SK-N-SH treated with all-trans-retinoic acid at 6 μM for 48 hours (cell line): ENCODE measurements at regions not wholly inside any gene's neighbourhood (a gene's known extent, or its start where the extent isn't known, plus 50 kb on each side); places are given as distances from the start of the nearest gene placed in this dataset.

Experiments used
- ATAC-seq: fragments of 200-7000 bp; cut with Tn5 transposase; 3 replicates; pipeline ENCODE4 v1.9.1; 2020; ENCODE audit warnings: mild to moderate bottlenecking, moderate library complexity
- ARNTL ChIP-seq: fragments of 450-650 bp; formaldehyde crosslinking; IDR thresholded peaks from 2 replicates; pipeline ENCODE4 v1.5.0; 2020; ENCODE audit warnings: low read depth, mild to moderate bottlenecking, moderate library complexity, borderline replicate concordance
- BACH2 ChIP-seq: fragments of 250-450 bp; sonication (Bioruptor Pico); IDR thresholded peaks from 2 replicates; pipeline ENCODE4 v1.9.0; 2021; ENCODE audit warnings: mild to moderate bottlenecking, borderline replicate concordance
- CREB5 ChIP-seq: fragments of 250-450 bp; sonication (Bioruptor Pico); IDR thresholded peaks from 2 replicates; pipeline ENCODE4 v1.5.1; 2020; ENCODE audit warnings: low read depth, mild to moderate bottlenecking, moderate library complexity
- CSDC2 ChIP-seq: fragments of 250-450 bp; sonication (Bioruptor Pico); IDR thresholded peaks from 2 replicates; pipeline ENCODE4 v1.5.0; 2020; ENCODE audit warnings: mild to moderate bottlenecking, moderate library complexity
- ESRRG ChIP-seq: fragments of 250-450 bp; sonication (Bioruptor Pico); IDR thresholded peaks from 2 replicates; pipeline ENCODE4 v1.6.1; 2021; ENCODE audit warnings: mild to moderate bottlenecking
- GLIS3 ChIP-seq: fragments of 250-450 bp; sonication (Bioruptor Pico); IDR thresholded peaks from 2 replicates; pipeline ENCODE4 v1.5.0; 2020; ENCODE audit warnings: mild to moderate bottlenecking, moderate library complexity
- ISL1 ChIP-seq: fragments of 250-450 bp; sonication (Bioruptor Pico); IDR thresholded peaks from 2 replicates; pipeline ENCODE4 v2.1.2; 2022; ENCODE audit warnings: mild to moderate bottlenecking, moderate library complexity
- OSR1 ChIP-seq: fragments of 250-450 bp; sonication (Bioruptor Pico); IDR thresholded peaks from 2 replicates; pipeline ENCODE4 v1.8.0; 2022; ENCODE audit warnings: moderate library complexity, mild to moderate bottlenecking, inconsistent platforms
- POU6F1 ChIP-seq: fragments of 250-450 bp; sonication (Bioruptor Pico); IDR thresholded peaks from 2 replicates; pipeline ENCODE4 v1.8.0; 2021; ENCODE audit warnings: low read depth, mild to moderate bottlenecking, moderate library complexity, borderline replicate concordance
- PPARA ChIP-seq: fragments of 250-450 bp; sonication (Bioruptor Pico); IDR thresholded peaks from 2 replicates; pipeline ENCODE4 v1.5.0; 2020; ENCODE audit warnings: mild to moderate bottlenecking, borderline replicate concordance
- RARB ChIP-seq: fragments of 250-450 bp; sonication (Bioruptor Pico); IDR thresholded peaks from 2 replicates; pipeline ENCODE4 v1.8.0; 2021; ENCODE audit warnings: mild to moderate bottlenecking, moderate library complexity
- SNAI2 ChIP-seq: fragments of 250-450 bp; sonication (Bioruptor Pico); IDR thresholded peaks from 2 replicates; pipeline ENCODE4 v1.5.0; 2020; ENCODE audit warnings: mild to moderate bottlenecking, moderate library complexity
- TCF4 ChIP-seq: fragments of 250-450 bp; sonication (Bioruptor Pico); IDR thresholded peaks from 2 replicates; pipeline ENCODE4 v1.8.0; 2021; ENCODE audit warnings: mild to moderate bottlenecking, moderate library complexity, borderline replicate concordance
- TOX ChIP-seq: fragments of 250-450 bp; sonication (Bioruptor Pico); IDR thresholded peaks from 2 replicates; pipeline ENCODE4 v1.8.0; 2021; ENCODE audit warnings: mild to moderate bottlenecking, moderate library complexity, borderline replicate concordance
- TSHZ2 ChIP-seq: fragments of 250-450 bp; sonication (Bioruptor Pico); IDR thresholded peaks from 2 replicates; pipeline ENCODE4 v1.5.0; 2020; ENCODE audit warnings: mild to moderate bottlenecking, moderate library complexity
- ZC3H10 ChIP-seq: fragments of 250-450 bp; sonication (Bioruptor Pico); IDR thresholded peaks from 2 replicates; pipeline ENCODE4 v1.5.1; 2021; ENCODE audit warnings: mild to moderate bottlenecking, moderate library complexity
- ZFP3 ChIP-seq: fragments of 250-450 bp; sonication (Bioruptor Pico); IDR thresholded peaks from 2 replicates; pipeline ENCODE4 v1.5.0; 2020; ENCODE audit warnings: mild to moderate bottlenecking, moderate library complexity
- ZFP30 ChIP-seq: fragments of 450-650 bp; formaldehyde crosslinking; IDR thresholded peaks from 2 replicates; pipeline ENCODE4 v1.5.0; 2022; ENCODE audit warnings: mild to moderate bottlenecking, moderate library complexity
- ZNF565 ChIP-seq: fragments of 450-650 bp; formaldehyde crosslinking; conservative IDR thresholded peaks from 2 replicates; pipeline ENCODE4 v1.5.0; 2020; ENCODE audit warnings: low read depth, mild to moderate bottlenecking, moderate library complexity
- ZNF70 ChIP-seq: fragments of 450-650 bp; formaldehyde crosslinking; IDR thresholded peaks from 2 replicates; pipeline ENCODE4 v1.5.0; 2020; ENCODE audit warnings: mild to moderate bottlenecking, moderate library complexity
- ZNF8 ChIP-seq: fragments of 450-650 bp; formaldehyde crosslinking; IDR thresholded peaks from 2 replicates; pipeline ENCODE4 v1.5.0; 2020; ENCODE audit warnings: mild to moderate bottlenecking, moderate library complexity
- TF ChIP-seq, protein P1 (sequence below): fragments of 250-450 bp; sonication (Bioruptor Pico); IDR thresholded peaks from 2 replicates; pipeline ENCODE4 v1.5.1; 2021; ENCODE audit warnings: mild to moderate bottlenecking, moderate library complexity

- TF ChIP-seq SNAI2 (CRISPR knock-in tag) (no peak), ARNTL (no peak), TSHZ2 (CRISPR knock-in tag) (no peak), TOX (CRISPR knock-in tag) (no peak), GLIS3 (CRISPR knock-in tag) (no peak)
- TF ChIP-seq, all 23 proteins: peak for 0
- ATAC-seq: no peak
Observed at GRCh38 chr5:75964008-75964407, 119.2 kb upstream of the SV2C start.

DNA sequence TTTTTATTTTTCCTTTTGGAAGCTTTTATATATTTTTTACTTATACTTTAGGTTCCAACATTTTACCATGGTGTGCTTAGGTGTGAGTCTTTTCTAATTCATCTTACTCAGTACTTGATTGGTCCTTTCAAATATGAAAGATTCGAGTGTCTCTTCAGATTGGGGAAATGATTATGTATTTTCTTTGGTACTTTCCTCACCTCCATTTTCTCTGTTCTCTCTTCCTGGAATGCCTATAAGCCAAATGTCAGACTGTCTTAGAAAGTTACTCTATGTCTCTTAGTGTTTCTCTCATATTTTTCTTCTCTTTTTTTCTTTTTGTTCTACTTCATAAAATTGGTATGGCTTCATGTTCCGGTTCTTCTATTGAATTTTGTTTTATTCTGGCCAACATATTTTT, 119.6 kb upstream of the SV2C start:
- no peak for TF ChIP-seq GLIS3 (CRISPR knock-in tag)
- no peak for TF ChIP-seq POU6F1
- no peak for TF ChIP-seq SNAI2 (CRISPR knock-in tag)
- no peak for TF ChIP-seq PPARA (CRISPR knock-in tag)
- TF ChIP-seq ZNF8: no peak
- no peak for TF ChIP-seq ESRRG (CRISPR knock-in tag)
- TF ChIP-seq ZFP30: no peak
- TF ChIP-seq, protein P1, sequence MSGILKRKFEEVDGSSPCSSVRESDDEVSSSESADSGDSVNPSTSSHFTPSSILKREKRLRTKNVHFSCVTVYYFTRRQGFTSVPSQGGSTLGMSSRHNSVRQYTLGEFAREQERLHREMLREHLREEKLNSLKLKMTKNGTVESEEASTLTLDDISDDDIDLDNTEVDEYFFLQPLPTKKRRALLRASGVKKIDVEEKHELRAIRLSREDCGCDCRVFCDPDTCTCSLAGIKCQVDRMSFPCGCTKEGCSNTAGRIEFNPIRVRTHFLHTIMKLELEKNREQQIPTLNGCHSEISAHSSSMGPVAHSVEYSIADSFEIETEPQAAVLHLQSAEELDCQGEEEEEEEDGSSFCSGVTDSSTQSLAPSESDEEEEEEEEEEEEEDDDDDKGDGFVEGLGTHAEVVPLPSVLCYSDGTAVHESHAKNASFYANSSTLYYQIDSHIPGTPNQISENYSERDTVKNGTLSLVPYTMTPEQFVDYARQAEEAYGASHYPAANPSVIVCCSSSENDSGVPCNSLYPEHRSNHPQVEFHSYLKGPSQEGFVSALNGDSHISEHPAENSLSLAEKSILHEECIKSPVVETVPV: no peak
- no peak for TF ChIP-seq TCF4
- TF ChIP-seq CREB5 (CRISPR knock-in tag): no peak
- TF ChIP-seq OSR1 (CRISPR knock-in tag): no peak
- no peak for TF ChIP-seq ZNF70 (CRISPR knock-in tag)
- no peak for TF ChIP-seq ISL1 (CRISPR knock-in tag)
- TF ChIP-seq ZFP3 (CRISPR knock-in tag): no peak
- TF ChIP-seq BACH2: no peak
- TF ChIP-seq ZNF565: no peak
- no peak for TF ChIP-seq ZC3H10 (CRISPR knock-in tag)
- no peak for TF ChIP-seq TOX (CRISPR knock-in tag)
- ATAC-seq: no peak

DNA sequence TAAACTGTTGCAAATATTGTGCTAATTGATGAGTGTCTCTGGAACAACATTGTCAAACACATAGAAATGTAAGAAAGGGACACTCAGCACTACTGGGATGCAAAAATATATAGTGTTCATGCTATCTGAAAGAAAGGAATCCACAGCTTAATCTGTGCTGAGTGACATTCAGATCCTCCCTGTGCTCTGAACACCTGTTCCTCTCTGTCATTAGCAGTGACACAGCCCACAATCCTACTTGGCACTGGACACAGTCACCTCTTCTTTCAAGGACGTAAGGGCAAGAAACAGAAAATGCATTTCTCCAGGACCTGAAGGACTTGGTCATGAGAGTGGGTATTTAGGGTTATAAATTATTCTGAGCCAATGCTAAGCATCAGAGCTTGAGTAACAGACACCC, 121.4 kb upstream of the SV2C start:
- TF ChIP-seq ARNTL (no peak), PPARA (CRISPR knock-in tag) (no peak), ESRRG (CRISPR knock-in tag) (no peak), OSR1 (CRISPR knock-in tag) (no peak), RARB (CRISPR knock-in tag) (no peak), CREB5 (CRISPR knock-in tag) (no peak), ZNF70 (CRISPR knock-in tag) (no peak), ZFP3 (CRISPR knock-in tag) (no peak), TOX (CRISPR knock-in tag) (no peak), ISL1 (CRISPR knock-in tag) (no peak), TCF4 (no peak), CSDC2 (CRISPR knock-in tag) (no peak), ZFP30 (no peak), ZNF8 (no peak)
- TF ChIP-seq, all 23 proteins: peak for 0
- no peak for ATAC-seq
